CD4-positive, alpha-beta T cell (primary cell): ENCODE measurements at regions not wholly inside any gene's neighbourhood (a gene's known extent, or its start where the extent isn't known, plus 50 kb on each side); places are given as distances from the start of the nearest gene placed in this dataset.

Source experiments
- ATAC-seq: fragments of 200-7000 bp; cut with Tn5 transposase; one replicate; pipeline ENCODE4 v1.10.0; 2022; ENCODE audit warnings: mild to moderate bottlenecking; ENCODE audit not compliant: poor library complexity
- CTCF ChIA-PET: fragments of 350-600 bp; sonication (Branson Sonifier 250); formaldehyde crosslinking; loops from one replicate; lab custom pipeline; 2021; ENCODE audit warnings: antibody characterized with exemption, inconsistent platforms; lab: Charles Lee
- POLR2A ChIA-PET: fragments of 350-600 bp; sonication (Branson Sonifier 250); formaldehyde crosslinking; loops from one replicate; lab custom pipeline; 2021; ENCODE audit warnings: antibody characterized with exemption, inconsistent platforms; lab: Charles Lee
- DNase-seq, 14 experiments: peaks; one replicate each; pipeline ENCODE4 v3.0.0-alpha.2; 2013 to 2020; ENCODE audit warnings: mixed read lengths in 2 of 14
- H3K27ac ChIP-seq, 2 donors: one replicate each; pipeline versions ENCODE4 v1.5.1 to v1.7.0; 2013; ENCODE audit warnings: low read length in 2 of 2, low read depth in 1 of 2, mild to moderate bottlenecking in 1 of 2
- H3K27me3 ChIP-seq, 2 experiments: 1 replicate in 1 of 2; 2 replicates in 1 of 2; pipeline versions ENCODE4 v1.6.1 to v1.7.0; 2013; ENCODE audit warnings: low read length in 2 of 2, control low read depth in 1 of 2, mild to moderate bottlenecking in 1 of 2, moderate library complexity in 1 of 2; ENCODE audit not compliant: insufficient read depth in 2 of 2, control insufficient read depth in 1 of 2
- H3K36me3 ChIP-seq: one replicate; pipeline ENCODE4 v1.6.1; 2013; ENCODE audit warnings: low read length, control low read depth; ENCODE audit not compliant: insufficient read depth
- H3K4me1 ChIP-seq: one replicate; pipeline ENCODE4 v1.6.1; 2013; ENCODE audit warnings: low read length, control low read depth; ENCODE audit not compliant: insufficient read depth
- H3K4me3 ChIP-seq: one replicate; pipeline ENCODE4 v1.5.1; 2013; ENCODE audit warnings: mild to moderate bottlenecking, low read length, moderate library complexity
- H3K9me3 ChIP-seq, 2 experiments: 1 replicate in 1 of 2; 2 replicates in 1 of 2; pipeline versions ENCODE4 v1.6.1 to v1.7.0; 2013; ENCODE audit warnings: low read length in 2 of 2, mild to moderate bottlenecking in 2 of 2, control low read depth in 1 of 2, moderate library complexity in 1 of 2; ENCODE audit not compliant: control insufficient read depth in 1 of 2, insufficient read depth in 1 of 2
- H3K27ac Mint-ChIP-seq: one replicate; pipeline ENCODE4 v1.8.0; 2020; ENCODE audit warnings: mixed read lengths
- H3K27me3 Mint-ChIP-seq: one replicate; pipeline ENCODE4 v1.8.0; 2021; ENCODE audit warnings: mixed read lengths
- H3K36me3 Mint-ChIP-seq: one replicate; pipeline ENCODE4 v1.8.0; 2021; ENCODE audit warnings: low read depth, mixed read lengths
- H3K4me1 Mint-ChIP-seq: one replicate; pipeline ENCODE4 v1.8.0; 2021; ENCODE audit warnings: low read depth, mixed read lengths
- H3K4me3 Mint-ChIP-seq: one replicate; pipeline ENCODE4 v1.8.0; 2020; ENCODE audit warnings: mild to moderate bottlenecking, mixed read lengths
- H3K9me3 Mint-ChIP-seq: one replicate; pipeline ENCODE4 v1.8.0; 2020; ENCODE audit warnings: mixed read lengths
- CTCF ChIP-seq: fragments of 200-600 bp; IDR thresholded peaks from one replicate; pipeline ENCODE4 v1.8.0; 2022; ENCODE audit warnings: antibody characterized with exemption, mild to moderate bottlenecking
- intact Hi-C, 2 experiments: fragments of 100-400 bp; cut with DNase I in 1 of 2; cut with micrococcal nuclease in 1 of 2; formaldehyde crosslinking; loops; one replicate each; pipeline versions ENCODE4 v1.15.1 to v1.9.0; 2023 to 2025; cut with DNase I, micrococcal nuclease

- Histone ChIP-seq H3K4me3 (no peak overlapping the region), H3K27ac (peak overlapping the region; percentile 77 to 79), H3K4me1 (peaks cover 38% of the 10 kb centered on the region), H3K27me3 (no peaks in the 10 kb centered on the region), H3K36me3 (no peaks in the 10 kb centered on the region), H3K9me3 (peaks cover 4 to 5% of the 10 kb centered on the region in 2 experiments)
- Mint-ChIP-seq H3K9me3 (peaks cover 18% of the 10 kb centered on the region), H3K36me3 (peaks cover 58% of the 10 kb centered on the region), H3K4me1 (peaks cover 68% of the 10 kb centered on the region), H3K27ac (peak overlapping the region; percentile 85), H3K27me3 (no peaks in the 10 kb centered on the region), H3K4me3 (peak overlapping the region; percentile 23)
- POLR2A ChIA-PET: interaction anchor here (0.7 to 3.5 kb wide), 43 partner anchors 9 to 329 kb away, joined by 3 to 97 read pairs (median 6); partner anchors contain the start of genes CYP2R1, PDE3B and PSMA1
- CTCF ChIA-PET: interaction anchor here (1.1 to 3.9 kb wide), 13 partner anchors 9 to 329 kb away, joined by 3 to 20 read pairs (median 5); partner anchors contain the start of gene PDE3B
- peak; percentile 34 to 97 (median 62) for DNase-seq
- intact Hi-C loops: loop anchor here in 1 of 2 experiments (1.0 to 5.0 kb wide), 5 partner anchors 23 to 186 kb away; partner anchors contain the start of gene PSMA1
- no peak for TF ChIP-seq CTCF
- peak; percentile 93 for ATAC-seq
Measured at GRCh38 chr11:14578541-14578956, 58.4 kb upstream of the PSMA1 start.

DNA sequence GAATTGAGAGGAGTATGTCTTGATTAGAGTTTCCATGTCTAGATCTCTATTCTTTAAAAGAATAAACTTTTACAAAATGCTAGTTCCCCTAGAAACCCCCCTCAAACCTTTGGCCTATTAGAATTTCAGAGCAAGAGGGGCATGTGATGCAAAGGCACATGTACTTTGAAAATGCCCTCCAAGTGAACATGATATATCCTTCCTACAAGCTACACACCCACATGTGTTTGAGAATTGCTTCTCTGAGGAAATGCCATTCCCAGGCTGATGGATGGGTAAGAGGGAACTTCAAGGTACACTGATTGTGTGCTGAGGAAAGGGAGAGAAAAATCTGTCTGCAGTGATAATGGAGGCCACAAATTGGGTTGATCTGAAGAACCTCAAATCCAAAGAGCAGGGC is 59.5 kb upstream of the PSMA1 start:
- H3K9me3 ChIP-seq: no peaks in the 10 kb centered on the region
- no peaks in the 10 kb centered on the region for H3K27me3 ChIP-seq
- Mint-ChIP-seq H3K4me3 (peak overlapping the region; percentile 18), H3K36me3 (peaks cover 55% of the 10 kb centered on the region), H3K9me3 (peaks cover 14% of the 10 kb centered on the region), H3K4me1 (peaks cover 74% of the 10 kb centered on the region), H3K27me3 (no peaks in the 10 kb centered on the region), H3K27ac (peak overlapping the region; percentile 85)
- no peak for DNase-seq
- no peaks in the 10 kb centered on the region for H3K36me3 ChIP-seq
- ChIA-PET POLR2A (interaction anchor here (0.6 to 3.5 kb wide), 13 partner anchors 8 to 328 kb away, joined by 3 to 97 read pairs (median 10); partner anchors contain the start of genes CYP2R1 and PDE3B), CTCF (interaction anchor here (1.1 to 3.9 kb wide), 7 partner anchors 8 to 325 kb away, joined by 3 to 20 read pairs (median 5); partner anchors contain the start of gene PDE3B)
- peaks cover 38% of the 10 kb centered on the region for H3K4me1 ChIP-seq
- H3K27ac ChIP-seq: peak overlapping the region; percentile 77 to 79
- intact Hi-C loops: loop anchor here (2.0 to 10.0 kb wide), 5 partner anchors 43 to 185 kb away; partner anchors contain the start of genes PDE3B (in 1 of the 2) and PSMA1 (in 1 of the 2)
- ATAC-seq: no peak
- TF ChIP-seq CTCF: no peak
- H3K4me3 ChIP-seq: no peak overlapping the region

GRCh38 chr11:14582793-14583192 is 60.8 kb upstream of the PDE3B start:
- Mint-ChIP-seq H3K4me3 (no peak overlapping the region), H3K27ac (peak overlapping the region; percentile 72), H3K36me3 (peaks cover 36% of the 10 kb centered on the region), H3K27me3 (no peaks in the 10 kb centered on the region), H3K4me1 (peaks cover 69% of the 10 kb centered on the region), H3K9me3 (peaks cover 12% of the 10 kb centered on the region)
- DNase-seq (no peak), ATAC-seq (no peak)
- ChIA-PET CTCF (no interaction called here), POLR2A (interaction anchor here (1.1 to 2.5 kb wide), 3 partner anchors 28 to 63 kb away, joined by 3 to 6 read pairs (median 3); partner anchors contain the start of genes PDE3B and PSMA1)
- Histone ChIP-seq H3K4me1 (peaks cover 31% of the 10 kb centered on the region), H3K27me3 (no peaks in the 10 kb centered on the region), H3K36me3 (no peaks in the 10 kb centered on the region), H3K9me3 (no peaks in the 10 kb centered on the region), H3K4me3 (no peak overlapping the region), H3K27ac (no peak overlapping the region)
- intact Hi-C loops: loop anchor here (5.0 to 10.0 kb wide), 2 partner anchors 40 to 62 kb away; partner anchors contain the start of gene PDE3B (in 1 of the 2)
- no peak for TF ChIP-seq CTCF
